ENCODE measurements at regions not wholly inside any gene's neighbourhood (a gene's known extent, or its start where the extent isn't known, plus 50 kb on each side); places are given as distances from the start of the nearest gene placed in this dataset.

- TF ChIP-seq CTCF (IDR thresholded peaks at IDR 0.05) (no peak), POLR2A (IDR thresholded peaks at IDR 0.05) (no peak), POLR2AphosphoS5 (IDR thresholded peaks at IDR 0.05) (no peak), EP300 (IDR thresholded peaks at IDR 0.05; ENCODE audit: low read depth) (no peak)
Observed at GRCh38 chr5:96074460-96074859, 112.8 kb upstream of the ELL2 start.
